ENCODE measurements at regions not wholly inside any gene's neighbourhood (a gene's known extent, or its start where the extent isn't known, plus 50 kb on each side); places are given as distances from the start of the nearest gene placed in this dataset.

GRCh38 chr5:168155585-168155984, 135.9 kb upstream of the WWC1 start:
- DNase-seq = no peak

- no peak for DNase-seq
Measured at GRCh38 chr5:168156170-168156569, 135.3 kb upstream of the WWC1 start.

GRCh38 chr5:168157141-168157540, 134.3 kb upstream of the WWC1 start:
- DNase-seq = no peak

GRCh38 chr5:168159425-168159824, 132.0 kb upstream of the WWC1 start:
- no peak for DNase-seq

GRCh38 chr5:168162464-168162863, 129.0 kb upstream of the WWC1 start:
- peak; percentile 20 for DNase-seq

DNA sequence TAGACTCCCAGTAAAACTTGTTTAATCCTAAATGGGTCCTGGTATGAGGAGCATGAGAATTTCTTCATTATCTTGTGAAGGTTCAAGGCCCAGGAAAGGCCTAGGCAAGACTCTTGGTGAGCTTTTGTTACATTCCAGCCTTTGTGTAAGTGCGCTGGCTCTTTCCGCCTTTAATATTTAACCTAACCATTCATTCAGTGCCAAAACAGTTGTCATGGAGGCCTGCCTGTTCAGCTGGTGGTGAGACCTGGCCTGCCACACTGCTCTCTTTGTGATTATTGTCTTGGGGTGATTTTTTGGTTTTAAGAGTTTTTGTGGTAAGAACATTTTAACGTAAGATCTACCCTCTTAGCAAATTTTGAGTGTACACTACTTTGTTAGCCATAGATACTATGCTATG, 127.5 kb upstream of the WWC1 start:
- no peak for DNase-seq

DNA sequence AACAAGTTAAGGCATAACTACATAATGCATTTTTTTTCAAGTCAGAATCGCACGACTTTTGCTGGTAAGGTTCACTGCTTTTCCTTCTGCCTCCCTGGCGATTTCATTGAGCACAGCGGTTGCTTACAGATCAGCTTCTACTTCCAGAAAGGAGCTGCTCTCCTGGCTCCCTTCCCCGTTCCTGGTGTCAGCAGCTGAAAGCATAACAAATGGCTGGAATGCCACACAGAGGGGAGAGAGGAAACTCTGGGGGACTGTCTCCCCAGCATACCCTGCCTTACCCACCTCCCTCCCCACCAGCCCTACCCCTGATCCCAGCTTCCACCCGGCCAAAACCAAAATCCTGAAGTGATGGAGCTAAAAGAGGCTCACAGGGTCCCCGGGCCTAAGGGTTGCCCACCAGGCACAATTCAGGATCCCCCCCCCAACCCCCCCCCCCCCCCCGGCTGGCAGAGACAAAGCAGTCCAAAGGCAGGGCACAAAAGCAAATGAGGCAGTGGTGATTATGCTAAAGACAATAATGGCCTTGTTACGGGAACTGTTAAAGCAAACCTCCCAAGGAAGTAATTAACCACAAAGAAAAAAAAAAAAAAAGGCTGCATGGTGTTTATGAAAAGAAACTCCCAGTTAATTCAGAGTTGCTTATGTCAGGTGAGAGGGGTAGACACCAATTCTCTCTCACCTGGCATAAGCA, 126.1 kb upstream of the WWC1 start:
- no peak for DNase-seq

DNA sequence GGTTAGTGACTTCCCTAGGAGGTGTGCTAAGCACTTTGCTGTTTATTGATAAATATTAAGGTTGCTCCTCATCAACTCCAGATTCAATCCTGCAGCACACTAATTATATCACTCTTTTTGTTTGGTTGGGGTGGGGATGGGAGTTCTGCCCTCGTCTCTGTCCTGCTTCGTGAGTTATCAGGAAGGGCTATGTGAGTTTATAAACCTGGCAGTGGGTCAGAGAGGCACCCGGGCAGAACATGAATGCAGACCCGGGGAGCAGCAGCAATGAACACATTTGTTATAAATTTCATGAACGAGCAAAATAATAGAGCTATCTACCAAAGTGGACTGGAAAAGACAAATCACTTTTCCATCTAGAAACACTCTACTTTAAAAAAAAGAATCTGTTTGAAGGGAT, 125.5 kb upstream of the WWC1 start:
- no peak for DNase-seq

DNA sequence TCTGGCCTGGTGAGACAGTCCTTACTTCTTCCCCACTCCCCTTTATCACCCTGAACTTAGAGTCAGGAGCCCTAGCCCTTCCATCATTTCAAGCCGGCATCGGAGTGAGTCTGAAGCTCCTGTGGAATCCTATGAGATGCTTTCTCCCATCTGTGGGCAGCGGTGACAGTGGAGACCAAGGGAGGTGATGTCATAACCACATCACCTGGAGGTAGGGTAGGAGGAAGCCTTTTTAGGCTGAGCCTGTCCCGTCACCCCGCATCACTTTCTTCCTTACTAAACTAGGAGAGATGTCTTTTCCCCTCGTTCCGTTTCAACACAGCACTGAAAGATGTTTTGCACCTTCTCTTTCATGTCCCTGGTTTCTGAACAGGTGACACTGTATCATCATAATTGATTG, 124.1 kb upstream of the WWC1 start:
- DNase-seq = no peak

DNA sequence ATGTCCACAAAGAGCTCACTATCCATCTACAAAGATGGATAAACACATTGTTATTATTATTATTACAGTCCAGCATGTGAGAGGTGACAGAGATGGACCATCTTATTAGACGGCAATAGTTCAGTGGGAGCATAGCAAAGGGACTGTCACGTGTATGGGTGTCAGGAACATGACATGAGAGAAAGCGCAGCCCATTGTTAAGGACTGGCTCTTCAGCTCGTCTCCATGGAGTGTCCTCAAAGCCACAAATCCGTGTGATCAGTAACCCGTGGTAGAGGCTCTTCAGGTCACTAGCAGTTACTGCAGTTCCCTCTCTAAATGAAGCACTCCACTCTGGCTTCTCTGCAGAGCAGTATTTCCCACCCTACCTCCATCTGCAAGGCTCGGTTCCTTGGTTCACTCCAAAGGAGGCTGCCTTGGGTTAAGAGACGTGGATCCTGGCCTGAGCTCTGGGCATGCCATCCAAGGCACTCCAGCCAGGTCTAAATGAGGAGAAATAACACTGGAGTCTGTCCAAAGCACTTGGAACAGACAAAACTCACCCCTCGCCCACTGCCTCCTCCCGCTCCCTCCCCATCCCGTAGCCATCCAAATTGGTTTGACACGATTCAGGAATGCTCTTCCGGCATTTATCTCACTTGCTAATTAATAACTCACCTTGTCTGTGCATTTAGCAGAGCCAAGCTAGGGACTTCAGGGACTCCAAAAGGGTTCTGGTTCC, 122.3 kb upstream of the WWC1 start:
- no peak for DNase-seq

- no peak for DNase-seq
Measured at GRCh38 chr5:168169791-168170190, 121.7 kb upstream of the WWC1 start.

GRCh38 chr5:168171901-168172759, 119.3 kb upstream of the WWC1 start:
- peak; percentile 15 for DNase-seq

- DNase-seq = peak; percentile 5
Measured at GRCh38 chr5:168172760-168173223, 118.7 kb upstream of the WWC1 start.

- peak; percentile 65 for DNase-seq
Measured at GRCh38 chr5:168174376-168174775, 117.1 kb upstream of the WWC1 start.

GRCh38 chr5:168176251-168176650, 115.2 kb upstream of the WWC1 start:
- DNase-seq = no peak

- DNase-seq = no peak
Measured at GRCh38 chr5:168176941-168177340, 114.5 kb upstream of the WWC1 start.

DNA sequence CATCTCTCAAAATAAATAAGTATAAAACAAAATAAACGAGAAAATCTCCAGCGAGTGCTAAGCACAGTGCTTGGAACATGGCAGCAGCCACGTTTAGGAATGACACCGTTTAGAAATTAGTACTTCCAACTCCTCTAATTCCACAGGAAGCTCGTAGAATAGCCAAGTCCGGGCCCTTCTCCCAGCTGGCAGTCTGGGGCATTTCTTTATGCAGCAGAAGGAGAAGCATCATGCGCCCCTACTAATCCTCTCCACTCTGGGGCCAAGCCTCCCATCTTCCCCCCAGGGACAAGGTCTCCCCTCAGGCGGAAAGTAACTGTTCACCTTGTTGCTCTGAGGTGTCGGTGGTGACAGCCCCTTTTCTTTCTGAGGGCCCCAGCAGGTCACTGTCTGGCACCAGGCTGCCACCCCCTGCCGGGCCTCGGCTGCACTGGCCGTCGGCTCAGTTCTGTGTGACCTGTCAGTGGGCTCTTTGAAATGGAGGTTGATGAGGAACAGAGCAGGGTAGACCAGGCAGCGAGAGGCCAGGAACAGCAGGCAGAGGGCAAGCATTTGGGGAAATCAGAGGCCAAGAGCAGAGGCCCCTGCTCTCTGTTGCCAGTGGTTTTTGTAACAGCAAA, 113.5 kb upstream of the WWC1 start:
- no peak for DNase-seq

DNA sequence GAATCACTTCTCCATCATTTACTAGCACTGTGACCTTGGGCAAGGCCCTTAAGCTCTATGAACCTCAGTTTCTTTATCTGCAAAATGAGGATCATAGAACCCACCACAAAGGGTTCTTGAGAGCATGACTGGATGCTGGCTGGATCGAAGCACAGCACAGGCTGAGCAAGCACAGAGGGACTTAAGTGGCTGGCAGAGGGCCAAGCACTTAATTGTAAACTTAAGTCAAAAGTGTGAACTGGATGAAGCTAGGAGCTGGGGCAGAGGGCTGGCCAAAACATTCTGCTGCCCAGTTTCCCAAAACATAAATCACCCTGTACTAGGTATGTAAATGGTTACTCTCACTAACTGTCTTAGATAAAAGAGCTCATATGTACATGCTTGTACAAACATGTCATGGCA, 112.3 kb upstream of the WWC1 start:
- DNase-seq = peak; percentile 37

GRCh38 chr5:168182269-168182668, 109.2 kb upstream of the WWC1 start:
- DNase-seq = no peak

GRCh38 chr5:168184103-168184502, 107.3 kb upstream of the WWC1 start:
- no peak for DNase-seq

GRCh38 chr5:168186289-168187074, 105.0 kb upstream of the WWC1 start:
- DNase-seq = peak; percentile 41

GRCh38 chr5:168187614-168188013, 103.8 kb upstream of the WWC1 start:
- no peak for DNase-seq

Data from fibroblast of skin of right biceps (primary cell).